ENCODE measurements at regions not wholly inside any gene's neighbourhood (a gene's known extent, or its start where the extent isn't known, plus 50 kb on each side); places are given as distances from the start of the nearest gene placed in this dataset.

DNA sequence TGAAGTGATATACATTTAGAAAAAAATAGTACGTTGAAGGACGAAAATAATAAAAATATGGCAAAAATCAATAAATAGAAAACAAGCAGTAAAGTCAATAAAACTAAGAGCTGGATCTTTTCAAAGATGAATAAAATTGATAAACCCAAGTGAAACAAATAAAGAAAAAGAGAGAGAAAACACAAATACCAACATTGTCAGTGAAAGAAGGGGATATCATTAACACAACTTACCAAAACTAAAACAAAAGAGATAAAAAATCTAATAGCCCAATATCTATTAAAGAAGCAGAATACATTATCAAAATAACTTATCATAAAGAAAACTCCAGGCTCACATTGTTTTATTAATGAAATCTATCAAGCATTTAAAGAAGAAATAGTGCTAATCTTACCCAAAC, 675.1 kb downstream of the UQCRFS1 start:
- Histone ChIP-seq H3K36me3 (ENCODE audit: control insufficient read depth, insufficient read depth, low read length) (no peaks in the 10 kb centered on the region), H3K27me3 (ENCODE audit: control insufficient read depth, insufficient read depth, low read length) (no peaks in the 10 kb centered on the region), H3K4me3 (ENCODE audit: low read depth, low read length) (no peak overlapping the region)
- DNase-seq (ENCODE audit: low read depth): no peak
- TF ChIP-seq, protein P1, sequence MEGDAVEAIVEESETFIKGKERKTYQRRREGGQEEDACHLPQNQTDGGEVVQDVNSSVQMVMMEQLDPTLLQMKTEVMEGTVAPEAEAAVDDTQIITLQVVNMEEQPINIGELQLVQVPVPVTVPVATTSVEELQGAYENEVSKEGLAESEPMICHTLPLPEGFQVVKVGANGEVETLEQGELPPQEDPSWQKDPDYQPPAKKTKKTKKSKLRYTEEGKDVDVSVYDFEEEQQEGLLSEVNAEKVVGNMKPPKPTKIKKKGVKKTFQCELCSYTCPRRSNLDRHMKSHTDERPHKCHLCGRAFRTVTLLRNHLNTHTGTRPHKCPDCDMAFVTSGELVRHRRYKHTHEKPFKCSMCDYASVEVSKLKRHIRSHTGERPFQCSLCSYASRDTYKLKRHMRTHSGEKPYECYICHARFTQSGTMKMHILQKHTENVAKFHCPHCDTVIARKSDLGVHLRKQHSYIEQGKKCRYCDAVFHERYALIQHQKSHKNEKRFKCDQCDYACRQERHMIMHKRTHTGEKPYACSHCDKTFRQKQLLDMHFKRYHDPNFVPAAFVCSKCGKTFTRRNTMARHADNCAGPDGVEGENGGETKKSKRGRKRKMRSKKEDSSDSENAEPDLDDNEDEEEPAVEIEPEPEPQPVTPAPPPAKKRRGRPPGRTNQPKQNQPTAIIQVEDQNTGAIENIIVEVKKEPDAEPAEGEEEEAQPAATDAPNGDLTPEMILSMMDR (IDR thresholded peaks at IDR 0.05; ENCODE audit: insufficient read depth, low read length, severe bottlenecking): no peak
- FAIRE-seq: no peak

DNA sequence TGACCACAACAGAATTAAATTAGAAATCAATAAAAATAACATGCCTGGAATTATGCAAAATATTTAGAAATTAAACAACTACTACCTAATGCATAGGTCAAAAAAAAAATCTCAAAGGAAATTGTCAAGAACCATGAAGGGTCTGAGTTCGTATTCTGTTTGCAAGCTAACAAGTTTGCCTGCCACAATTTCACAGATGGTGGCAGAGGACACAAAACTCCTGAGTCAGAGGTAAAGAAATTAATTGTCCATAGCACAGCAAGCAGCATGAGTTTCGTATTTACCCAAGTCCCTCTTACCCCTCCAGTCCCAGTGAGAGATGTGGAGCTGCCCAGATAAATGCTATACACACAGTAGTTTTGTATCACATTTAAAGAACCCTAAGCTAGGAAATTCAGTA, 675.9 kb downstream of the UQCRFS1 start:
- TF ChIP-seq, protein P1 (IDR thresholded peaks at IDR 0.05; ENCODE audit: insufficient read depth, low read length, severe bottlenecking): no peak

GRCh38 chr19:28535352-28535775, 677.6 kb downstream of the UQCRFS1 start:
- Histone ChIP-seq H3K27me3 (ENCODE audit: control insufficient read depth, insufficient read depth, low read length) (no peaks in the 10 kb centered on the region), H3K4me3 (ENCODE audit: low read depth, low read length) (no peak overlapping the region), H3K36me3 (ENCODE audit: control insufficient read depth, insufficient read depth, low read length) (no peaks in the 10 kb centered on the region)
- FAIRE-seq (no peak), DNase-seq (ENCODE audit: low read depth) (no peak)
- TF ChIP-seq, protein P1 (IDR thresholded peaks at IDR 0.05; ENCODE audit: insufficient read depth, low read length, severe bottlenecking): no peak

More for the DNA sequence above, 675.9 kb downstream of the UQCRFS1 start:
- no peak overlapping the region for H3K4me3 ChIP-seq (ENCODE audit: low read depth, low read length)
- no peaks in the 10 kb centered on the region for H3K27me3 ChIP-seq (ENCODE audit: control insufficient read depth, insufficient read depth, low read length)
- FAIRE-seq: no peak
- H3K36me3 ChIP-seq (ENCODE audit: control insufficient read depth, insufficient read depth, low read length): no peaks in the 10 kb centered on the region
- no peak for DNase-seq (ENCODE audit: low read depth)

DNA sequence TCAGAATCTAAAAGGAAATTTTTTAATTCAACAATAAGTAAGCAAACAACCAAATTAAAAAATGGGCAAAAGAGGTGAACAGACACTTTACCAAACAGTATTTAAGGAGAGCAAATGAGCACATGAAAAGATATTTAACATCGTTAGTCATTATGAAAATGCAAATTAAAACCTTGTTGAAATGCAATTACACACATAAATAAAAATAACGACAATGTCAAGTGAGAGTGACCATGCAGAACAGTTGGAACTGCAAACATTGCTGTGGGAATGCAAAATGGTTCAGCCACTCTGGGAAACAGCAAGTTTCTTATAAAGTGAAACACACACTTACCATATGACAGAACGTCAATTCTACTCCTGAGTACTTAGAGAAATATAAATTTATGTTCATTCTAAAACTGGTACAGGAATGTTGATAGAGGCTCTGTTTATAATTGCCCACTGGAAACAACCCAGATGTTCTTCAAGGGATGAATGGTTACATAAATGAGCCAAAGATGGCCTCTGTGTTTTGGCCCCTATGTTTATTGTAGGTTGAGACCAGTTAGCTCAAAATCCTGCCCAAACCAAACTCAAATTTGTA, 678.1 kb downstream of the UQCRFS1 start:
- TF ChIP-seq, protein P1 (IDR thresholded peaks at IDR 0.05; ENCODE audit: insufficient read depth, low read length, severe bottlenecking): no peak
- FAIRE-seq (no peak), DNase-seq (ENCODE audit: low read depth) (no peak)

DNA sequence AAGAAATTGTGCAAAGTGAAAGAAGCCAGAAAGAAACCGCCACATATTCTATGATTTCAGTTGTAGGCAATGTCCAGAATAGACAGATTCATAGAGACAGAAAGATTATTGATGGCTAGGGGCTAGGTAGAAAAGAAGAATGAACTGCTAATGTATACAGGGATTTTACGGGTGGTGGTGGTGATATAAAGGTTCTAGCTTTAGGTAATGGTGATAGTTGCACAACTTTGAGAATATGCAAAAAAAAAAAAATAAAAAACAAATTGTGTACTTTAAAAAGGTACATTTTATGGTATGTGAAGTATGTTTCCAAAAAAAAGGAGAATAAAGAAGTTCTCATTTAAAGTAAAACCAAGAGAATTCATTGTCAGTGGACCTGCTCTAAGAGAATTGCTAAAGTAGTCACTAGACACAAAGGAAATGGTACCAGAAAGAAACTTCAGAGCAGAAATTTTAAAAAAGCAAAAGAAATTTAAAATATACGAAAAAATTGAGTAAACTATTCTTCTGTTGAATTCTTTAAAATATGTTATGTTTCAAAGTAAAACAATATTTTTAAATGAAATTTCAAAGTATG, 680.1 kb downstream of the UQCRFS1 start:
- DNase-seq (ENCODE audit: low read depth): no peak
- H3K4me3 ChIP-seq (ENCODE audit: low read depth, low read length): no peak overlapping the region
- H3K36me3 ChIP-seq (ENCODE audit: control insufficient read depth, insufficient read depth, low read length): no peaks in the 10 kb centered on the region
- FAIRE-seq: no peak
- H3K27me3 ChIP-seq (ENCODE audit: control insufficient read depth, insufficient read depth, low read length): no peaks in the 10 kb centered on the region
- TF ChIP-seq, protein P1 (IDR thresholded peaks at IDR 0.05; ENCODE audit: insufficient read depth, low read length, severe bottlenecking): no peak

More for the DNA sequence above, 678.1 kb downstream of the UQCRFS1 start:
- H3K4me3 ChIP-seq (ENCODE audit: low read depth, low read length): no peak overlapping the region
- H3K36me3 ChIP-seq (ENCODE audit: control insufficient read depth, insufficient read depth, low read length): no peaks in the 10 kb centered on the region
- H3K27me3 ChIP-seq (ENCODE audit: control insufficient read depth, insufficient read depth, low read length): no peaks in the 10 kb centered on the region

GRCh38 chr19:28531979-28532378, 681.0 kb downstream of the UQCRFS1 start:
- FAIRE-seq: no peak

More at GRCh38 chr19:28531979-28532378, 681.0 kb downstream of the UQCRFS1 start:
- no peak for DNase-seq (ENCODE audit: low read depth)
- no peaks in the 10 kb centered on the region for H3K27me3 ChIP-seq (ENCODE audit: control insufficient read depth, insufficient read depth, low read length)
- H3K36me3 ChIP-seq (ENCODE audit: control insufficient read depth, insufficient read depth, low read length): no peaks in the 10 kb centered on the region
- TF ChIP-seq, protein P1 (IDR thresholded peaks at IDR 0.05; ENCODE audit: insufficient read depth, low read length, severe bottlenecking): no peak
- no peak overlapping the region for H3K4me3 ChIP-seq (ENCODE audit: low read depth, low read length)

Measured in bronchial epithelial cell (primary cell).